K562 (cell line): ENCODE measurements at regions not wholly inside any gene's neighbourhood (a gene's known extent, or its start where the extent isn't known, plus 50 kb on each side); places are given as distances from the start of the nearest gene placed in this dataset.

Experiments
- CAMTA2 ChIP-seq: fragments of 250-450 bp; sonication (Bioruptor Pico); conservative IDR thresholded peaks from 2 replicates; pipeline ENCODE4 v1.5.1; 2022
- GTF2E2 ChIP-seq: fragments of 200-800 bp; sonication (Bioruptor generic); IDR thresholded peaks from 2 replicates; pipeline ENCODE4 v1.6.1; 2016; ENCODE audit warnings: missing genetic modification characterization, missing compliant biosample characterization
- HMG20B ChIP-seq: fragments of 250-450 bp; sonication (Bioruptor Pico); IDR thresholded peaks from 2 replicates; pipeline ENCODE4 v1.5.0; 2021; ENCODE audit warnings: mild to moderate bottlenecking
- MNT ChIP-seq, 2 experiments: fragments of 450-650 bp; conservative IDR thresholded peaks; 2 replicates each; pipeline ENCODE4 v1.6.1; 2017; ENCODE audit warnings: mild to moderate bottlenecking in 2 of 2, moderate library complexity in 2 of 2
- NFIX ChIP-seq: fragments of 250-450 bp; sonication (Bioruptor Pico); IDR thresholded peaks from 2 replicates; pipeline ENCODE4 v1.4.0; 2020; ENCODE audit warnings: low read depth, mild to moderate bottlenecking, moderate library complexity
- PHF21A ChIP-seq: fragments of 450-650 bp; IDR thresholded peaks from 2 replicates; pipeline ENCODE4 v1.6.1; 2017; ENCODE audit warnings: low read depth, borderline replicate concordance
- PHF8 ChIP-seq: fragments of 200-600 bp; sonication (generic); IDR thresholded peaks from 2 replicates; pipeline ENCODE4 v1.6.1; 2012; ENCODE audit warnings: mixed run types, mild to moderate bottlenecking, inconsistent platforms, low read length, moderate library complexity, borderline replicate concordance
- PTRF ChIP-seq: fragments of 450-650 bp; IDR thresholded peaks from 2 replicates; pipeline ENCODE4 v1.6.1; 2016; ENCODE audit warnings: mild to moderate bottlenecking, missing genetic modification characterization, missing compliant biosample characterization
- RCOR1 ChIP-seq, 2 experiments: IDR thresholded peaks; 2 replicates each; pipeline ENCODE4 v1.6.1; 2012; ENCODE audit warnings: low read depth in 2 of 2, low read length in 2 of 2, borderline replicate concordance in 1 of 2, improper control_type of control experiment in 1 of 2
- RFX5 ChIP-seq: IDR thresholded peaks from 2 replicates; pipeline ENCODE4 v1.6.1; 2011; ENCODE audit warnings: low read depth, mild to moderate bottlenecking, improper control_type of control experiment, low read length
- SAFB2 ChIP-seq: fragments of 200-400 bp; formaldehyde crosslinking; IDR thresholded peaks from 2 replicates; pipeline ENCODE4 v1.6.1; 2018; ENCODE audit warnings: borderline replicate concordance, low read length, low read depth, moderate library complexity; ENCODE audit not compliant: severe bottlenecking
- SMARCA5 ChIP-seq: fragments of 450-650 bp; IDR thresholded peaks from 2 replicates; pipeline ENCODE4 v1.6.1; 2016
- SOX6 ChIP-seq: fragments of 450-650 bp; IDR thresholded peaks from 2 replicates; pipeline ENCODE4 v1.6.1; 2014; ENCODE audit warnings: mild to moderate bottlenecking
- TRIM24 ChIP-seq, 2 experiments: fragments of 450-650 bp; IDR thresholded peaks; 2 replicates each; pipeline ENCODE4 v1.6.1; 2016
- USF2 ChIP-seq: sonication (generic); formaldehyde crosslinking; IDR thresholded peaks from 2 replicates; pipeline ENCODE4 v1.5.0; 2020; ENCODE audit warnings: missing genetic modification reagents
- ZKSCAN1 ChIP-seq: fragments of 150-350 bp; IDR thresholded peaks from 2 replicates; pipeline ENCODE4 v1.6.1; 2016; ENCODE audit warnings: low read depth, low read length
- ZNF830 ChIP-seq: fragments of 250-450 bp; sonication (Bioruptor Pico); IDR thresholded peaks from 2 replicates; pipeline ENCODE4 v1.5.0; 2021; ENCODE audit warnings: mild to moderate bottlenecking
- TF ChIP-seq, protein P1 (sequence below), 2 experiments: IDR thresholded peaks; 2 replicates each; pipeline ENCODE4 v1.6.1; 2012; ENCODE audit warnings: improper control_type of control experiment in 2 of 2, low read depth in 2 of 2, low read length in 2 of 2, borderline replicate concordance in 1 of 2
- TF ChIP-seq, protein P2 (sequence below), 3 experiments: IDR thresholded peaks in 2 of 3; conservative IDR thresholded peaks in 1 of 3; 2 replicates each; pipeline ENCODE4 v1.5.1; 2011 to 2012; ENCODE audit warnings: low read length in 3 of 3, mild to moderate bottlenecking in 3 of 3, control low read depth in 2 of 3, improper control_type of control experiment in 1 of 3, inconsistent platforms in 1 of 3, low read depth in 1 of 3, mixed read lengths in 1 of 3, moderate library complexity in 1 of 3; ENCODE audit not compliant: insufficient read depth in 2 of 3
- TF ChIP-seq, protein P3 (sequence below): fragments of 450-650 bp; IDR thresholded peaks from 2 replicates; pipeline ENCODE4 v1.6.1; 2016; ENCODE audit warnings: antibody characterized with exemption

DNA sequence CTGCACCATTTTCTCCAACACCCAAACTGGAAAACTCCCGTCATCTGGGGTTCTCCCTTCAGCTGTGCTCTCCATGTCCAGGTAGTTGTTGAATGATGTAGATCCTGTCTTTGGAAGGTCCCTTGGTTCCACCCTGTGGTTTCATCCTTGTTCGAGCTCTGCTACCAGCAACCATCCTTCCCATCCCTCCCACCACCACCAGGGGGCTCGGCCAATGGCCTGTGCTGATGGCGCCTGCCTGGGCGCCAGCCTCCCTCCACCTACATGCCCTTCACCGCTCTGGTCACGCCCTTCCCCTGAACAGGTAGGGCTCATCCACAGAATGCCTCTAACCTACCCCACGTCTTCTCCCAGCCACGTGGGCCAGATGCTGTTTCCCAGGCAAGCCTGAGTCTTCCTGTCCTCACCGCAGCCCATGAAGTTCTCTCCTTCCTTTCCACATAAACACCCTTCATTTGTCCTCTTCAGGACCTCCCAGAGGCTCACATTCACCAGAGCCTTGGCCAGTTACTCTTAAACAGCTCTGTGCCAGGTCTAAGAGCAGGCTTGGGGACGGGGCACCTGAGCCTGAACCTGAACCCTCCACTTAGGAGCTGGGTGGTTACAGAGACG is 75.1 kb upstream of the DUSP22 start (continued):
- TF ChIP-seq, protein P1, sequence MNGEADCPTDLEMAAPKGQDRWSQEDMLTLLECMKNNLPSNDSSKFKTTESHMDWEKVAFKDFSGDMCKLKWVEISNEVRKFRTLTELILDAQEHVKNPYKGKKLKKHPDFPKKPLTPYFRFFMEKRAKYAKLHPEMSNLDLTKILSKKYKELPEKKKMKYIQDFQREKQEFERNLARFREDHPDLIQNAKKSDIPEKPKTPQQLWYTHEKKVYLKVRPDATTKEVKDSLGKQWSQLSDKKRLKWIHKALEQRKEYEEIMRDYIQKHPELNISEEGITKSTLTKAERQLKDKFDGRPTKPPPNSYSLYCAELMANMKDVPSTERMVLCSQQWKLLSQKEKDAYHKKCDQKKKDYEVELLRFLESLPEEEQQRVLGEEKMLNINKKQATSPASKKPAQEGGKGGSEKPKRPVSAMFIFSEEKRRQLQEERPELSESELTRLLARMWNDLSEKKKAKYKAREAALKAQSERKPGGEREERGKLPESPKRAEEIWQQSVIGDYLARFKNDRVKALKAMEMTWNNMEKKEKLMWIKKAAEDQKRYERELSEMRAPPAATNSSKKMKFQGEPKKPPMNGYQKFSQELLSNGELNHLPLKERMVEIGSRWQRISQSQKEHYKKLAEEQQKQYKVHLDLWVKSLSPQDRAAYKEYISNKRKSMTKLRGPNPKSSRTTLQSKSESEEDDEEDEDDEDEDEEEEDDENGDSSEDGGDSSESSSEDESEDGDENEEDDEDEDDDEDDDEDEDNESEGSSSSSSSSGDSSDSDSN (IDR thresholded peaks at IDR 0.05; ENCODE audit: borderline replicate concordance in 1 of 2, low read depth in 2 of 2, low read length in 2 of 2): 0 out of 4 replicates have a peak, but pooled peaks of 1 of the 2 experiments have one; percentile 22
- no peak for TF ChIP-seq NFIX (CRISPR knock-in tag)
- TF ChIP-seq SOX6: no peak
- peak in 1 of 2 experiments; percentile 64; a peak in 1 of 4 replicates for TF ChIP-seq RCOR1 (IDR thresholded peaks at IDR 0.05; ENCODE audit: borderline replicate concordance in 1 of 2, low read depth in 2 of 2, low read length in 2 of 2)
- no peak for TF ChIP-seq ZNF830 (CRISPR knock-in tag)
- TF ChIP-seq CAMTA2 (CRISPR knock-in tag): no peak
- TF ChIP-seq SMARCA5: no peak
- TF ChIP-seq, protein P2, sequence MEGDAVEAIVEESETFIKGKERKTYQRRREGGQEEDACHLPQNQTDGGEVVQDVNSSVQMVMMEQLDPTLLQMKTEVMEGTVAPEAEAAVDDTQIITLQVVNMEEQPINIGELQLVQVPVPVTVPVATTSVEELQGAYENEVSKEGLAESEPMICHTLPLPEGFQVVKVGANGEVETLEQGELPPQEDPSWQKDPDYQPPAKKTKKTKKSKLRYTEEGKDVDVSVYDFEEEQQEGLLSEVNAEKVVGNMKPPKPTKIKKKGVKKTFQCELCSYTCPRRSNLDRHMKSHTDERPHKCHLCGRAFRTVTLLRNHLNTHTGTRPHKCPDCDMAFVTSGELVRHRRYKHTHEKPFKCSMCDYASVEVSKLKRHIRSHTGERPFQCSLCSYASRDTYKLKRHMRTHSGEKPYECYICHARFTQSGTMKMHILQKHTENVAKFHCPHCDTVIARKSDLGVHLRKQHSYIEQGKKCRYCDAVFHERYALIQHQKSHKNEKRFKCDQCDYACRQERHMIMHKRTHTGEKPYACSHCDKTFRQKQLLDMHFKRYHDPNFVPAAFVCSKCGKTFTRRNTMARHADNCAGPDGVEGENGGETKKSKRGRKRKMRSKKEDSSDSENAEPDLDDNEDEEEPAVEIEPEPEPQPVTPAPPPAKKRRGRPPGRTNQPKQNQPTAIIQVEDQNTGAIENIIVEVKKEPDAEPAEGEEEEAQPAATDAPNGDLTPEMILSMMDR (IDR thresholded peaks at IDR 0.05 in 2 of 3, conservative IDR thresholded peaks at IDR 0.05 in 1 of 3; ENCODE audit: insufficient read depth in 2 of 3, low read depth in 1 of 3, low read length in 3 of 3): peak; percentile 83 to 95 (median 91)
- no peak for TF ChIP-seq HMG20B (CRISPR knock-in tag)
- TF ChIP-seq USF2 (CRISPR knock-in tag): no peak
- no peak for TF ChIP-seq PTRF (tag)
- no peak for TF ChIP-seq TRIM24 (IDR thresholded peaks at IDR 0.05)
- no peak for TF ChIP-seq PHF21A
- TF ChIP-seq RFX5: no peak
- no peak for TF ChIP-seq GTF2E2 (tag)
- no peak for TF ChIP-seq ZKSCAN1
- TF ChIP-seq SAFB2: no peak
- TF ChIP-seq, protein P3, sequence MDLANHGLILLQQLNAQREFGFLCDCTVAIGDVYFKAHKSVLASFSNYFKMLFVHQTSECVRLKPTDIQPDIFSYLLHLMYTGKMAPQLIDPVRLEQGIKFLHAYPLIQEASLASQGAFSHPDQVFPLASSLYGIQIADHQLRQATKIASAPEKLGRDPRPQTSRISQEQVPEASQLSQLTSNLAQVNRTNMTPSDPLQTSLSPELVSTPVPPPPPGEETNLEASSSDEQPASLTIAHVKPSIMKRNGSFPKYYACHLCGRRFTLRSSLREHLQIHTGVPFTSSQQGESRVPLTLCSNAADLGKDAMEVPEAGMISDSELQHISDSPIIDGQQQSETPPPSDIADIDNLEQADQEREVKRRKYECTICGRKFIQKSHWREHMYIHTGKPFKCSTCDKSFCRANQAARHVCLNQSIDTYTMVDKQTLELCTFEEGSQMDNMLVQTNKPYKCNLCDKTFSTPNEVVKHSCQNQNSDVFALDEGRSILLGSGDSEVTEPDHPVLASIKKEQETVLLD: no peak
- TF ChIP-seq PHF8: no peak
- TF ChIP-seq MNT (conservative IDR thresholded peaks at IDR 0.05): no peak
